GM21576 (cell line): ENCODE measurements at regions not wholly inside any gene's neighbourhood (a gene's known extent, or its start where the extent isn't known, plus 50 kb on each side); places are given as distances from the start of the nearest gene placed in this dataset.
"Not testable (repeated sequence)": the region's sequence is repeated elsewhere in the genome, so short reads cannot be mapped to it uniquely, and the experiment has no call there.

Experiments
- ATAC-seq: cut with Tn5 transposase; IDR thresholded peaks from one replicate; pipeline ENCODE4 v1.9.1; 2021; ENCODE audit warnings: mild to moderate bottlenecking, moderate library complexity; ENCODE audit not compliant: unreplicated experiment

- ATAC-seq: no peak
Observed at GRCh38 chr3:8298021-8298954, 203.3 kb upstream of the LMCD1 start.

DNA sequence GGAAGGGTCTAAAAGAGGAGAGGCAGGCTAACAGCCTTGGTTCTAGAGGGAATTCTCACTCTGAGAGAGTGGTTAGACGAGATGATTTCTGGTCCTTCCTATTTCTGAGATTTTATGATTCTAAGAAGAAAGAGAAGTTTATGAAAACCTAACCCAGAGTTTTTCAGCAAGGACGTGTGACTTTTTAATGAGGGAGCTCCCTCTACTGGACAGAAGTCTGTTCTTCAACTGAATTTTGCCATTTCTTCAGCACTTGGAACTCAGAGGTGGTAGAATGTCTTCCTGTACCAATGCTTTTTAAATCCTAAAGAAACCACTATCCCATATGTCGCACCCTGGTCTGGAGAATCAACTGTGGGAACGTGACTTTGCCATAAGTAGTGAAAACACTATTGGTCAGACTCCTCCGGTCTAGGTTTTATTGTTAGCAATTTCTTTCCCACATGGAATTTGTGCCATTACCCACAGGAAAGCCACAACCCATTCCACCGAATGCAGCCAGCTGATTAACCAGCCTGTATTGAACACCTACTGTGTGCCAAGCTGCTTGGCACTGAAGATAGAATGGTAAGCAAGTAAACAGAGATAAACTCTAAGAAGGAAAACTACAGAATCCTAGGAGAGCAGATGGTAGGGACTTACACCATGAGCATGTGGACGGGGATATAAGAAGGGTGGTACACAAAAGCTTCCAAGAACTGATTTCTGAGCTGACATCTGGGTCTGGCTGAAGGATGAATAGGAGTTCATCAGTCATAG lies 199.5 kb upstream of the LMCD1 start:
- peak; percentile 64 for ATAC-seq

GRCh38 chr3:8303466-8303865 lies 198.2 kb upstream of the LMCD1 start:
- no peak for ATAC-seq

- no peak for ATAC-seq
Observed at GRCh38 chr3:8305371-8305770, 196.3 kb upstream of the LMCD1 start.

DNA sequence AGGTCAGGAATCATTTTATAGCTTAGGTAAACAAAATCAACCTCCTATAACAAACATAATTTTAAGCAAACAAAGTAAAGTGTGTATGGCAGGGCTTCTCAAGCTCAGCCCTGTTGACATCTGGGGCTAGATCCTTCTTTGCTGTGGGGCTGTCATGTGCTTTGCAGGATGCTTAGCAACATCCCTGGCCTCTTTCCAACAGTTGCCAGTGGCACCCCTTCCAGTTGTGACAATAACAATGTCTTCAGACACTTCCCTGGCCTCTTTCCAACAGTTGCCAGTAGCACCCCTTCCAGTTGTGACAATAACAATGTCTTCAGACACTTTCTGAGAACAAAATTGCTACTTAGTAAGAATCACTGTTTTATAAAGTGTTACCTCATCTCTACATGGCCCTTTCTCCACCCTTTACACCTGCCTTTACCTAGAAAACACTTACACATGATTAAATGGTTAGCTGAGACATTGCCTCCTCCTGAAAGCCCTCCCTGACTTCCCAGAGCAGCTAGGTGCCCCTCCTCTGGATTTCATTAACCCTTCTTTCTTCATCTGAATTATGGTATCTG lies 194.0 kb upstream of the LMCD1 start:
- ATAC-seq: no peak

- ATAC-seq: no peak
Observed at GRCh38 chr3:8311321-8311720, 190.3 kb upstream of the LMCD1 start.

DNA sequence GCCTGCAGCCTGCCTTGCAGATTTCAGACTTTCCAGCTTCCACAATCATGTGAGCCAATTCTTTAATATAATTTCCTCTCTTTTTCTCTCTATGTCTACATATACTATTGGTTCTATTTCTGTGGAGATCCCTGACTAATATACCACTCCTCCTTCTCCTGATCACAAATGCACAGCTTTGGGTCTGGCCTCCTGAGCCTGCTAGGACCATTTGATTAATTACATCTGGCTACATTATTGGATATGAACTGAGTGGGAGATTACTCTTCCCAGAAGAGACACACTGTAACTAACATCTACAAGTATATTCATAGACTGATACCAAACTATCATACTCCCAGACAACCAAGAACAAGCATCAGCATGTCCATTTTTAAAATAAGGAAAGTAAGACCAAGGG lies 188.9 kb upstream of the LMCD1 start:
- ATAC-seq: no peak

DNA sequence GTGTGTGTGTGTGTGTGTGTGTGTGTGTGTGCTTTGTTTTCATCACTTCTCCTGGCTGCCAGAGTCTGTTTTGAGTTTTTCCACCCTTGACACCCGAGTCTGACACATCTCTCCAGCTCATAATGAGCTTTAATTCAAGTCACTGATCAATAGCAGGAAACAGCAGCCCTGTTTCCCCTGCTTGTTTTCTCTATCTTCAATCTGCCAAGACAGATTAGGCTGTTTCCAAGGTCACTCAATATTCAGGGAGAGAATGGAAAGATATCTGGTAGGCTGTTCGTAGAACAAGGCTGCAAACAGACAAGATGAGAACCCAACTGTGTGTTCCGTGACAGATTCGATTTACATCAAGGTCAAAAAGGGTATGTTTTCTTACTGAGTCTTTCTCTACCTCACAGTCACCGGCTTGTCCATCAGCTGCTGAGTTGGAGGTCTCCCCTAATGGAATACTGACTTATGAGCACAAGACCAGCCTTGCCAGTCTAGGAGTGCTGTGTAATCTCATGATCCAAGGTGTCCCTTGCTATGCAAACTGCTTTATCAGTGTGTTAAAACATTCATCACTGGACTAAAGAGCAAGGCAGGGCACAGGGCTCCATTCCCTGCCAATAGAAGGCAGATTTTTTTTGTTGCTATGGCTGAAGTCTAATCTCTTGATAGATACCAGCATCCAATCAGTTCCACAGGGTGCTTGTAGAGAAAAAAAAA lies 187.9 kb upstream of the LMCD1 start:
- ATAC-seq: no peak

DNA sequence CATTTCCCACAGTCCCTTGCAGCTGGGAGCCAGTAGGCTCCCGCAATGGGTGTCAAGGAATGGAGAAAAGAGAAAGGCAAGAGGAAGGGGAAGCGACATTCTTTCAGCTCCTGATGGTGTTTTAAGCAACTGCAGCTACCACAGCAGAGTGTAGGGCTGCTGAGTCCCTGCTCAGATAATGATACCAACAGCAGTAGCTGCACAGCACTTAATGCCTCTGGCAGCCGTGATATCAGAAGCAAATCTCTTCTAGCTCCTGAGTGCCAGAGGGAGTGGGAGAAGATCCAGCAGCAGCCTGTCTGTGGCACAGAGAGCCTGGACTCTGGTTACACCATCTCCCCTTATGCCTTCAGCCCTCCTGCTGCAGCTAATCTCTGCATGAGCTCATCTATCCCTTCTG lies 186.1 kb upstream of the LMCD1 start:
- ATAC-seq: not testable (repeated sequence)

DNA sequence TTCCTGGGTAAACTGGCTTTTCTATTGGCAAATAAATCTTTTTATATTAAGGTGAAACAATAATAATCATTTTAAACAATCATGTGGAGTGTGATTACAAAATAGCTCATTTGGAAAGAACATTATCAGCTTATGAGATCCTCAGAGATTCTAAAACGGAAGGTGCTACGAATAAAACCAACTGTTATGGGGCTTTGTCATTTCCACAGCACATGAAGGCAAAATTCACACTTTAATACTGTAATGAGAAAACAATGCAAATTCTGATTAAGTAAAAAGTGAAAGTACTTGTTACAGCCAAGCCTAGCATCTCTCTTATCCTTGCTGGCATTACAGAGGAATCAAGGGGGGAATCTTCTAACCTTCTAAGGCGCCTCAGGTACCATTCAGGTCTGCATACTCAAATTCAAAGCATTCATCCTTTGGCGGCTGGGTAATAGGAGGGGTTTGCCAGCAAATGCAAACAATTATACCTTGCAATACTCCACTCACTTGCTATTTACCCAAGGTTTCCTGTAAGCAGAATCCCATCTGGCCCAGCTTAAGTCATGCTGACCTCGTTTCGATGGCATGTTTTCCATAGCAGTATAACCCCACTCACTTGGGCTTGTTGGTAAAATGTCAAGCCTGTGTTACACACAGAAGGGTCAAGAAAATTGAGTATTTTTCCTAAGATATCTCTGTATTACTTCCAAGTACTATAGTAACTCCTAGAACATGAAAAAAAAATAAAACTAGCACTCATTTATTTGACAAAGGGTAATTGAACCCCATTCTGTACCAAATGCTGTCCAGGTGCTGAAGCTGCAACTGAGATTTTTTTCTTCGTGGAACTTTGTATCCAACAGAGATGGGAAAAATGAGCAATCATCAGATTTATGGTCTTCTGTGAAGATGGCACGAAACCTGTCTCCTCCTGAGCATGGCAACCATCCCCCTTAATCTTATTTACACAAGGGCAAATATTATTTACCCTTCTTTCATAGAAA lies 183.7 kb upstream of the LMCD1 start:
- ATAC-seq: no peak

- ATAC-seq: no peak
Observed at GRCh38 chr3:8319935-8320634, 181.5 kb upstream of the LMCD1 start.

GRCh38 chr3:8320711-8321458 lies 180.7 kb upstream of the LMCD1 start:
- ATAC-seq: no peak

GRCh38 chr3:8324747-8325146 lies 176.9 kb upstream of the LMCD1 start:
- ATAC-seq: no peak

GRCh38 chr3:8325306-8325705 lies 176.3 kb upstream of the LMCD1 start:
- no peak for ATAC-seq

- ATAC-seq: not testable (repeated sequence)
Observed at GRCh38 chr3:8325833-8326232, 175.8 kb upstream of the LMCD1 start.

- ATAC-seq: no peak
Observed at GRCh38 chr3:8327739-8328138, 173.9 kb upstream of the LMCD1 start.

DNA sequence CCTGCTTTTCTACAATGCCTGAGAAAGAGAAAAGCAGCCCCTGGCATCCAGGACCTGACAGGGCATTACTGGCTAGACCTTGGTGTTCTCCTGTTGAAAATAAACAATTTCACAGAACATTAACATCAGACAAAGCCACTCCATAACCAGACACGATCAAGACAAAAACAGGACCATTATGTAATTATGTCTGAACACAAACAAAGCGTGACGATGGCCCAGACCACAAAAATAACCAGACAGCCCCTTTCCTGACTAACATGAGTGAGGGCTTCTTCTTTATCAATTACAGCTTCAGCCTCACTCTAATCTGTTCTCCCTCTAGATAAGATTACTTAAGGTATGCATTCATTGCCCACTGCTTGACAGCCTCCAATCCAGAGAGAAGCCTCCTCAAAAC lies 172.7 kb upstream of the LMCD1 start:
- ATAC-seq: no peak

DNA sequence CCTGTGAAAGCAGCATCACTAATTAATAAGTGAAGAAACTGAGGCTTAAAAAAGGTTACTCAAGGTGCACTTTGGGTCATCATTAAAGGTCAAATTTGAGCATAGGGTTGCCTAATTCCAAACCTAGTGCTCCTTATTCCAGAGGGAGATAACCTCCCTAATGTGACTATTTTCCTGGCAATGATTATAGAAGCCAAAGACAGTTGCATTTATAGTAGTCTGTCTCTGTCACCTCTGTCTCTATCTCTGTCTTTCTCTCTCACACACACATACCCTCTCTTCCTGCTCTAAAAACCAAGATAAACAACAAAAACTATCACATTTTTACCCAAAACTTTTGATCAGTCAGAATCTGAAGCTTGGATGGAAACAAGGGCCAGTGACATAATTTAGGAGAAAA lies 172.0 kb upstream of the LMCD1 start:
- ATAC-seq: no peak

DNA sequence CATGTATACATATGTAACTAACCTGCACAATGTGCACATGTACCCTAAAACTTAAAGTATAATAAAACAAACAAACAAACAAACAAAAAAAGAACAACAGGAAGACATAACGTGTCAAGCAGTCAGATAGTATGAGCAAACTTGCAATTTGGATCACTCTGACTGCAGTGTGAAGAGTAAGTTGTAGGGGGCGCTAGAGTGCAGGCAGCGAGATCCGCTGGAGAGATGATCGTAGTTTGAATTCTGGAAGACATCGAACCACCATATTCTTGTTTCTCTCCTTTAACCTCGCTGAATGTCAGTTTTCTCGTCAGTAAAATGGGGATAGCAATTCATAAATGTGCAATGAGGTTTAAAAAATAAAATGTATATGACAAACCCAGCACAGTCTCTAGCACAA lies 165.2 kb upstream of the LMCD1 start:
- ATAC-seq: no peak
